Neuronal stem cell (in vitro differentiated cells): ENCODE measurements at regions not wholly inside any gene's neighbourhood (a gene's known extent, or its start where the extent isn't known, plus 50 kb on each side); places are given as distances from the start of the nearest gene placed in this dataset.
A peak's percentile ranks its signal among the peaks of the same experiment; 100 is the strongest.

Experiments
- DNase-seq: peaks from one replicate; pipeline ENCODE4 v3.0.0-alpha.2; 2013; ENCODE audit warnings: low spot score
- H2AFZ ChIP-seq: one replicate; pipeline ENCODE4 v1.6.1; 2013; ENCODE audit warnings: mild to moderate bottlenecking, low read length, inconsistent platforms
- H2AK5ac ChIP-seq: 2 replicates; pipeline ENCODE4 v1.6.1; 2013; ENCODE audit warnings: low read depth, mild to moderate bottlenecking, inconsistent platforms, low read length, moderate library complexity, mixed read lengths
- H2BK120ac ChIP-seq: 2 replicates; pipeline ENCODE4 v1.6.1; 2013; ENCODE audit warnings: low read depth, mild to moderate bottlenecking, inconsistent platforms, low read length, moderate library complexity, mixed read lengths
- H2BK12ac ChIP-seq: one replicate; pipeline ENCODE4 v1.6.1; 2013; ENCODE audit warnings: low read length, inconsistent platforms
- H2BK15ac ChIP-seq: 2 replicates; pipeline ENCODE4 v1.6.1; 2013; ENCODE audit warnings: mild to moderate bottlenecking, low read length, inconsistent platforms, mixed read lengths
- H2BK5ac ChIP-seq: one replicate; pipeline ENCODE4 v1.6.1; 2013; ENCODE audit warnings: inconsistent platforms, mild to moderate bottlenecking, low read length, moderate library complexity
- H3K14ac ChIP-seq: one replicate; pipeline ENCODE4 v1.6.1; 2013; ENCODE audit warnings: low read length, inconsistent platforms
- H3K18ac ChIP-seq: 2 replicates; pipeline ENCODE4 v1.6.1; 2013; ENCODE audit warnings: low read length, inconsistent platforms
- H3K23ac ChIP-seq: 2 replicates; pipeline ENCODE4 v1.6.1; 2013; ENCODE audit warnings: low read depth, mild to moderate bottlenecking, mixed read lengths, low read length, inconsistent platforms; ENCODE audit not compliant: poor library complexity
- H3K27ac ChIP-seq: replicated peaks from 3 replicates; pipeline ENCODE4 v1.5.1; 2013; ENCODE audit warnings: low read length, inconsistent platforms
- H3K27me3 ChIP-seq, 3 experiments: 2 replicates each; pipeline ENCODE4 v1.6.1; 2013; ENCODE audit warnings: low read length in 3 of 3, mild to moderate bottlenecking in 2 of 3, inconsistent platforms in 1 of 3, low read depth in 1 of 3, mixed read lengths in 1 of 3, moderate library complexity in 1 of 3; ENCODE audit not compliant: control insufficient read depth in 3 of 3, insufficient read depth in 3 of 3
- H3K36me3 ChIP-seq, 2 donors: replicated peaks in 1 of 2; 2 replicates each; pipeline ENCODE4 v1.6.1; 2013; ENCODE audit warnings: low read length in 2 of 2; ENCODE audit not compliant: control insufficient read depth in 2 of 2, insufficient read depth in 2 of 2
- H3K4ac ChIP-seq: 2 replicates; pipeline ENCODE4 v1.6.1; 2013; ENCODE audit warnings: inconsistent platforms, mild to moderate bottlenecking, low read length, moderate library complexity
- H3K4me1 ChIP-seq, 2 donors: 1 replicate in 1 of 2; 2 replicates in 1 of 2; pipeline ENCODE4 v1.6.1; 2013; ENCODE audit warnings: low read length in 2 of 2, low read depth in 1 of 2; ENCODE audit not compliant: control insufficient read depth in 2 of 2, insufficient read depth in 1 of 2
- H3K4me2 ChIP-seq: one replicate; pipeline ENCODE4 v1.6.1; 2013; ENCODE audit warnings: mild to moderate bottlenecking, low read length, inconsistent platforms; ENCODE audit not compliant: insufficient read depth, poor library complexity, severe bottlenecking
- H3K4me3 ChIP-seq, 2 donors: 2 replicates each; pipeline ENCODE4 v1.5.1; 2013; ENCODE audit warnings: low read length in 2 of 2, mild to moderate bottlenecking in 2 of 2, inconsistent platforms in 1 of 2, moderate library complexity in 1 of 2
- H3K79me1 ChIP-seq: one replicate; pipeline ENCODE4 v1.6.1; 2013; ENCODE audit warnings: low read depth, mild to moderate bottlenecking, inconsistent platforms, low read length, moderate library complexity
- H3K9ac ChIP-seq: one replicate; pipeline ENCODE4 v1.6.1; 2013; ENCODE audit warnings: mild to moderate bottlenecking, low read depth, low read length, inconsistent platforms; ENCODE audit not compliant: poor library complexity
- H3K9me3 ChIP-seq, 2 donors: replicated peaks in 1 of 2; 2 replicates each; pipeline versions ENCODE3 to v1.6.1; 2013; ENCODE audit warnings: low read length in 2 of 2, mild to moderate bottlenecking in 2 of 2, inconsistent platforms in 1 of 2, low read depth in 1 of 2, mixed read lengths in 1 of 2, moderate library complexity in 1 of 2; ENCODE audit not compliant: control insufficient read depth in 2 of 2, insufficient read depth in 1 of 2
- H4K8ac ChIP-seq: one replicate; pipeline ENCODE4 v1.6.1; 2013; ENCODE audit warnings: low read depth, mild to moderate bottlenecking, inconsistent platforms, low read length, moderate library complexity
- H4K91ac ChIP-seq: one replicate; pipeline ENCODE4 v1.6.1; 2013; ENCODE audit warnings: low read length, low read depth, mild to moderate bottlenecking, inconsistent platforms; ENCODE audit not compliant: poor library complexity
- WGBS, 2 donors: extraction: QIAGEN DNeasy Blood & Tissue Kit; methylation state at CpG; one replicate each; pipeline ENCODE4 v1.1.7; 2013; ENCODE audit warnings: missing lambda C conversion rate in 2 of 2, mixed read lengths in 1 of 2; ENCODE audit not compliant: insufficient read length in 2 of 2, insufficient replicate concordance in 1 of 2; ENCODE audit errors: extremely low coverage in 2 of 2; 5-methylcytosine and 5-hydroxymethylcytosine counted together

DNA sequence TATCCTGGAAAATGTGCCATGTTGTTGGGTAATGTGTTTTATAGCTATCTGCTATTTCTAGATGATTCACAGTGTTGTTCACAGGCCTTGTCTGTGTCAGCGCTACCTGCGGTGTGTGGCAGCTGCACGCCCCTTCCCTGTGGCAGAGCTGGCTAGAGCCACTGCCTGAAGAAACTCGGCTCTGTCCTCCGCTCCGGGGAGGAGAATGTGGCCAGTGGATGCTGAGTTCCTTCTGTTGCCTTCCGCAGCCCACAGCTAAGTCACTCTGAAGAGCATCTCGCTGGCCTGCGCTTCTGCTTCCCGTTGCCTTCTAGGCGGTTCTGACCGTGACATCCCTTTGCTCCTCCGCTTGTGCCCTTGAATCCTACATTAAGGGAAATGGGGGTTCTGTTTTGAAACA lies 135.1 kb downstream of the PLG start:
- Histone ChIP-seq H3K9me3 (no peaks in the 10 kb centered on the region), H3K14ac (no peak overlapping the region), H4K8ac (no peak overlapping the region), H3K4me2 (no peak overlapping the region), H3K18ac (peak overlapping the region; percentile 57), H2AFZ (peak overlapping the region; percentile 9), H4K91ac (no peak overlapping the region), H2BK12ac (no peak overlapping the region), H3K9ac (no peak overlapping the region), H3K27ac (no peak overlapping the region), H2BK5ac (no peak overlapping the region), H3K4me3 (peak overlapping the region in 1 of 2 donors; percentile 11), H2AK5ac (no peak overlapping the region), H3K79me1 (no peaks in the 10 kb centered on the region), H2BK120ac (no peak overlapping the region), H3K27me3 (no peaks in the 10 kb centered on the region), H2BK15ac (no peak overlapping the region), H3K23ac (no peak overlapping the region), H3K4me1 (no peaks in the 10 kb centered on the region), H3K4ac (no peak overlapping the region), H3K36me3 (no peaks in the 10 kb centered on the region)
- DNase-seq = no peak
- WGBS, 2 donors = no CpG with 5 or more reads among the region's 13 CpGs

DNA sequence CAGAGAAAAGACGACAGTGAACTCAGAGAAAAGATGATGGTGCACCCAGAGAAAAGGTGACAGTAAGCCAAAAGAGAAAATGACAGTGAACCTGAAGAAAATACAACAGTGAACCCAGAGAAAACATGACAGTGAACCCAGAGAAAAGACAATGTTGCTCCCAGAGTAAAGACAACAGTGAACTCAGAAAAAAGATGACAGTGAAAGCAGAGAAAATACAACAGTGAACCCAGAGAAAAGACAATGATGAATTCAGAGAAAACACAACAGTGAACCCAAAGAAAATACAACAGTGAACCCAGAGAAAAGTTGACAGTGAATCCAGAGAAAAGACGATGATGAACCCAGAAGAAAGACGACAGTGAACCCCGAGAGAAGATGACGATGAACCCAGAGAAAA lies 140.5 kb upstream of the MAP3K4 start:
- Histone ChIP-seq H3K23ac (no peak overlapping the region), H2BK12ac (no peak overlapping the region), H3K4me2 (no peak overlapping the region), H2BK120ac (no peak overlapping the region), H3K36me3 (no peaks in the 10 kb centered on the region), H2BK5ac (no peak overlapping the region), H2AFZ (no peak overlapping the region), H2BK15ac (no peak overlapping the region), H3K4me1 (no peaks in the 10 kb centered on the region), H3K79me1 (no peaks in the 10 kb centered on the region), H4K91ac (no peak overlapping the region), H3K18ac (no peak overlapping the region), H2AK5ac (no peak overlapping the region), H3K9ac (no peak overlapping the region), H3K4ac (no peak overlapping the region), H3K4me3 (no peak overlapping the region), H3K14ac (no peak overlapping the region), H3K27me3 (no peaks in the 10 kb centered on the region), H4K8ac (no peak overlapping the region), H3K9me3 (no peaks in the 10 kb centered on the region), H3K27ac (no peak overlapping the region)
- WGBS, 2 donors = no CpG with 5 or more reads among the region's 5 CpGs
- DNase-seq = no peak

DNA sequence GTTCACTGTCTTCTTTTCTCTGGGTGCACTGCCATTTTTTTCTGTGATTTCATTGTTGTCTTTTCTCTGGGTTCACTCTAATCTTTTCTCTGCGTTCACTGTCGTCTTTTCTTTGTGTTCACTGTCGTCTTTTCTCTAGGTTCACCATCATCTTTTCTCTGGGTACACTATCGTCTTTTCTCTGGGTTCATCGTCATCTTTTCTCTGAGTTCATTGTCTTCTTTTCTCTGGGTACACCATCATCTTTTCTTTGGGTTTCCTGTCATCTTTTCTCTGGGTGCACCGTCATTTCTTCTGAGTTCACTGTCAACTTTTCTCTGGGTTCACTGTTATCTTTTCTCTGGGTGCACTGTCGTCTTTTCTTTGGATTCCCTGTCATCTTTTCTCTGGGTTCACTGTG lies 137.6 kb upstream of the MAP3K4 start:
- no CpG with 5 or more reads among the region's 7 CpGs for WGBS, 2 donors
- no peak overlapping the region for H2BK120ac ChIP-seq

DNA sequence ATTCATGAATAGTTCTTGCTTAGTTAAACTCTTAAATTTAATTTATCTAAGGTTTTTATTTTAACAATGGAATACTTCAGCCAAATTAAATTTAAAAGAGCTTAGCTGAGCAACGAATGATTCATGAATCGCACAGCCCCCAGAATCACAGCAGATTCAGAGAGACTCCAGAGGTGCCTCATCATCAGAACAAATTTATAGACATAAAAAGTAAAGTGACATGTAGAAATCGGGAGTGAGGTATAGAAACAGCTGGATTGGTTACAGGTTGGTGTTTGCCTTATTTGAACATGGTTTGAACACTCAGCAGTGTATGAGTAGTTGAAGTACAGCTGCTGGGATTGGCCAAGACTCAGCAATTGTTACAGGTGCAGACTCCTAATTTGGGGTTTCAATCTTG lies 132.7 kb upstream of the MAP3K4 start:
- no peak overlapping the region for H4K91ac ChIP-seq
- H3K14ac ChIP-seq = no peak overlapping the region
- no peak overlapping the region for H3K4me3 ChIP-seq
- H3K79me1 ChIP-seq = no peaks in the 10 kb centered on the region
- no peak overlapping the region for H2AK5ac ChIP-seq
- H2BK5ac ChIP-seq = no peak overlapping the region
- no peaks in the 10 kb centered on the region for H3K4me1 ChIP-seq
- H3K27me3 ChIP-seq = no peaks in the 10 kb centered on the region
- no peak overlapping the region for H3K4ac ChIP-seq
- no peak for DNase-seq
- H3K36me3 ChIP-seq = no peaks in the 10 kb centered on the region
- no peak overlapping the region for H3K9ac ChIP-seq
- H3K27ac ChIP-seq = no peak overlapping the region
- H3K4me2 ChIP-seq = no peak overlapping the region
- no peak overlapping the region for H3K18ac ChIP-seq
- no peak overlapping the region for H4K8ac ChIP-seq
- H2BK120ac ChIP-seq = no peak overlapping the region
- H2BK15ac ChIP-seq = no peak overlapping the region
- H2BK12ac ChIP-seq = no peak overlapping the region
- H3K9me3 ChIP-seq = no peaks in the 10 kb centered on the region
- WGBS, 2 donors = no CpG with 5 or more reads among the region's 3 CpGs
- H2AFZ ChIP-seq = no peak overlapping the region
- H3K23ac ChIP-seq = no peak overlapping the region

More for the DNA sequence above, 137.6 kb upstream of the MAP3K4 start:
- Histone ChIP-seq H3K27me3 (no peaks in the 10 kb centered on the region), H3K4me3 (no peak overlapping the region), H3K79me1 (no peaks in the 10 kb centered on the region), H3K4me1 (no peaks in the 10 kb centered on the region), H3K9me3 (no peaks in the 10 kb centered on the region), H3K4me2 (no peak overlapping the region), H2BK5ac (no peak overlapping the region), H3K27ac (no peak overlapping the region), H3K14ac (no peak overlapping the region), H4K91ac (no peak overlapping the region), H2AK5ac (no peak overlapping the region), H2BK15ac (no peak overlapping the region), H3K4ac (no peak overlapping the region), H3K23ac (no peak overlapping the region), H3K9ac (no peak overlapping the region), H3K36me3 (no peaks in the 10 kb centered on the region), H4K8ac (no peak overlapping the region), H3K18ac (no peak overlapping the region), H2AFZ (no peak overlapping the region), H2BK12ac (no peak overlapping the region)
- DNase-seq = no peak
